ENCODE measurements at regions not wholly inside any gene's neighbourhood (a gene's known extent, or its start where the extent isn't known, plus 50 kb on each side); places are given as distances from the start of the nearest gene placed in this dataset.

GRCh38 chr1:190762325-190762724 is 284.7 kb upstream of the BRINP3 start:
- no peak overlapping the region for H3K4me3 ChIP-seq (ENCODE audit: low read depth, low read length)
- no peak for DNase-seq (ENCODE audit: low read depth)
- TF ChIP-seq MAX (IDR thresholded peaks at IDR 0.05; ENCODE audit: low read depth, low read length) (no peak), MYC (IDR thresholded peaks at IDR 0.05; ENCODE audit: low read depth, low read length) (no peak), POLR2A (IDR thresholded peaks at IDR 0.05; ENCODE audit: extremely low read depth, insufficient read length) (no peak), CTCF (IDR thresholded peaks at IDR 0.05; ENCODE audit: low read depth, low read length) (no peak)

- no peak for DNase-seq (ENCODE audit: low read depth)
- H3K4me3 ChIP-seq (ENCODE audit: low read depth, low read length): no peak overlapping the region
- TF ChIP-seq CTCF (IDR thresholded peaks at IDR 0.05; ENCODE audit: low read depth, low read length) (no peak), MYC (IDR thresholded peaks at IDR 0.05; ENCODE audit: low read depth, low read length) (no peak)
These were observed 315.2 kb upstream of the BRINP3 start for GRCh38 chr1:190792873-190793272.

- no peak for TF ChIP-seq CTCF (IDR thresholded peaks at IDR 0.05; ENCODE audit: low read depth, low read length)
- TF ChIP-seq MAX (IDR thresholded peaks at IDR 0.05; ENCODE audit: low read depth, low read length): no peak
- no peak for TF ChIP-seq MYC (IDR thresholded peaks at IDR 0.05; ENCODE audit: low read depth, low read length)
- TF ChIP-seq POLR2A (IDR thresholded peaks at IDR 0.05; ENCODE audit: extremely low read depth, insufficient read length): no peak
- H3K4me3 ChIP-seq (ENCODE audit: low read depth, low read length): no peak overlapping the region
- no peak for DNase-seq (ENCODE audit: low read depth)
These were observed 330.0 kb upstream of the BRINP3 start for GRCh38 chr1:190807629-190808028.

- TF ChIP-seq CTCF (IDR thresholded peaks at IDR 0.05; ENCODE audit: low read depth, low read length): no peak
- no peak for TF ChIP-seq MAX (IDR thresholded peaks at IDR 0.05; ENCODE audit: low read depth, low read length)
- TF ChIP-seq POLR2A (IDR thresholded peaks at IDR 0.05; ENCODE audit: extremely low read depth, insufficient read length): no peak
- no peak for TF ChIP-seq MYC (IDR thresholded peaks at IDR 0.05; ENCODE audit: low read depth, low read length)
- DNase-seq (ENCODE audit: low read depth): no peak
- no peak overlapping the region for H3K4me3 ChIP-seq (ENCODE audit: low read depth, low read length)
These were observed 330.4 kb upstream of the BRINP3 start for GRCh38 chr1:190808035-190808434.

- H3K4me3 ChIP-seq (ENCODE audit: low read depth, low read length): no peak overlapping the region
- TF ChIP-seq MYC (IDR thresholded peaks at IDR 0.05; ENCODE audit: low read depth, low read length): no peak
- TF ChIP-seq CTCF (IDR thresholded peaks at IDR 0.05; ENCODE audit: low read depth, low read length): no peak
- TF ChIP-seq MAX (IDR thresholded peaks at IDR 0.05; ENCODE audit: low read depth, low read length): no peak
- TF ChIP-seq POLR2A (IDR thresholded peaks at IDR 0.05; ENCODE audit: extremely low read depth, insufficient read length): no peak
- no peak for DNase-seq (ENCODE audit: low read depth)
These were observed 331.6 kb upstream of the BRINP3 start for GRCh38 chr1:190809312-190809711.

GRCh38 chr1:190812996-190813395 is 335.3 kb upstream of the BRINP3 start:
- TF ChIP-seq MAX (IDR thresholded peaks at IDR 0.05; ENCODE audit: low read depth, low read length) (no peak), CTCF (IDR thresholded peaks at IDR 0.05; ENCODE audit: low read depth, low read length) (no peak), POLR2A (IDR thresholded peaks at IDR 0.05; ENCODE audit: extremely low read depth, insufficient read length) (no peak), MYC (IDR thresholded peaks at IDR 0.05; ENCODE audit: low read depth, low read length) (no peak)
- no peak overlapping the region for H3K4me3 ChIP-seq (ENCODE audit: low read depth, low read length)
- DNase-seq (ENCODE audit: low read depth): no peak

All from NB4 (cell line).